HCT116 (cell line): ENCODE measurements at regions not wholly inside any gene's neighbourhood (a gene's known extent, or its start where the extent isn't known, plus 50 kb on each side); places are given as distances from the start of the nearest gene placed in this dataset.
"Not testable (repeated sequence)": the region's sequence is repeated elsewhere in the genome, so short reads cannot be mapped to it uniquely, and the experiment has no call there.

Experiments
- ATAC-seq: fragments of 200-7000 bp; cut with Tn5 transposase; 2 replicates; pipeline ENCODE4 v1.9.1; 2020; ENCODE audit warnings: mild to moderate bottlenecking, moderate library complexity
- BruUV-seq: library from RNA; stranded (reverse); fragments of 400-500 nt; replicated peaks from 2 replicates; lab custom pipeline; 2021; lab: Mats Ljungman, UMichigan
- CTCF ChIA-PET: fragments of 300-600 bp; sonication (Branson Sonifier 250); formaldehyde crosslinking; loops from one replicate; lab custom pipeline; 2021; ENCODE audit warnings: antibody characterized with exemption; lab: Charles Lee
- POLR2A ChIA-PET: fragments of 300-600, 350-600 bp; sonication (Branson Sonifier 250); formaldehyde crosslinking; loops from one replicate; lab custom pipeline; 2021; ENCODE audit warnings: antibody characterized with exemption; lab: Charles Lee
- RAD21 ChIA-PET, 2 experiments: fragments of 300-600 bp; sonication (Branson Sonifier 250); formaldehyde crosslinking; loops; one replicate each; lab custom pipeline; 2023; ENCODE audit warnings: low total read pairs in 2 of 2; ENCODE audit not compliant: uncharacterized antibody in 2 of 2, unreplicated experiment in 2 of 2, low non-redundant PET in 1 of 2; lab: Charles Lee
- DNase-seq: peaks from one replicate; pipeline ENCODE4 v3.0.0-alpha.2; 2010; ENCODE audit warnings: low read depth, low spot score
- H2AFZ ChIP-seq: fragments of 200-600 bp; shearing (Covaris generic), sonication (generic); 2 replicates; pipeline ENCODE4 v1.6.1; 2017; ENCODE audit warnings: low read depth, mixed run types, mixed read lengths, antibody characterized with exemption, low read length; ENCODE audit not compliant: poor library complexity, severe bottlenecking
- H3K27ac ChIP-seq: 2 replicates; pipeline ENCODE4 v1.5.1; 2012; ENCODE audit warnings: low read depth, low read length
- H3K27me3 ChIP-seq: fragments of 200-600 bp; sonication (generic); 2 replicates; pipeline ENCODE4 v1.6.1; 2016; ENCODE audit warnings: mixed run types, low read length, mixed read lengths; ENCODE audit not compliant: insufficient read depth
- H3K36me3 ChIP-seq, 2 experiments: fragments of 200-500 bp in 1 of 2; fragments of 200-600 bp in 1 of 2; sonication (Bioruptor generic) in 1 of 2; sonication (generic) in 1 of 2; 2 replicates each; pipeline versions ENCODE4 v1.5.1 to v1.6.1; 2014 to 2016; ENCODE audit warnings: low read length in 2 of 2, inconsistent platforms in 1 of 2, mixed read lengths in 1 of 2, mixed run types in 1 of 2; ENCODE audit not compliant: insufficient read depth in 2 of 2, control insufficient read depth in 1 of 2
- H3K4me1 ChIP-seq, 2 experiments: fragments of 200-600 bp in 1 of 2; sonication (generic) in 1 of 2; 2 replicates each; pipeline versions ENCODE4 v1.5.1 to v1.6.1; 2012 to 2017; ENCODE audit warnings: low read length in 2 of 2, inconsistent platforms in 1 of 2, mild to moderate bottlenecking in 1 of 2, mixed read lengths in 1 of 2, mixed run types in 1 of 2, moderate library complexity in 1 of 2; ENCODE audit not compliant: insufficient read depth in 2 of 2, control insufficient read depth in 1 of 2
- H3K4me2 ChIP-seq: fragments of 200-600 bp; sonication (generic); 2 replicates; pipeline ENCODE4 v1.6.1; 2017; ENCODE audit warnings: mixed run types, low read length, mixed read lengths
- H3K4me3 ChIP-seq, 2 experiments: fragments of 200-600 bp in 1 of 2; sonication (generic) in 1 of 2; replicated peaks in 1 of 2; 2 replicates each; pipeline ENCODE4 v1.5.1; 2011 to 2016; ENCODE audit warnings: low read length in 2 of 2, control low read depth in 1 of 2, low read depth in 1 of 2, mild to moderate bottlenecking in 1 of 2, mixed read lengths in 1 of 2, mixed run types in 1 of 2
- H3K79me2 ChIP-seq: fragments of 200-600 bp; sonication (generic); 2 replicates; pipeline ENCODE4 v1.6.1; 2017; ENCODE audit warnings: mild to moderate bottlenecking, mixed run types, low read length, moderate library complexity, mixed read lengths; ENCODE audit not compliant: insufficient read depth
- H3K9ac ChIP-seq: fragments of 200-600 bp; sonication (generic); 2 replicates; pipeline ENCODE4 v1.6.1; 2016; ENCODE audit warnings: low read length, mixed read lengths
- H3K9me2 ChIP-seq: fragments of 200-600 bp; sonication (generic), shearing (Covaris generic); 2 replicates; pipeline ENCODE4 v1.6.1; 2017; ENCODE audit warnings: mixed run types, mild to moderate bottlenecking, moderate library complexity; ENCODE audit not compliant: insufficient read depth
- H3K9me3 ChIP-seq, 2 experiments: fragments of 200-500 bp in 1 of 2; fragments of 200-600 bp in 1 of 2; sonication (Bioruptor generic) in 1 of 2; sonication (generic) in 1 of 2; 2 replicates each; pipeline ENCODE4 v1.6.1; 2014 to 2017; ENCODE audit warnings: low read length in 2 of 2, mixed read lengths in 2 of 2, inconsistent platforms in 1 of 2, low read depth in 1 of 2, mild to moderate bottlenecking in 1 of 2, mixed run types in 1 of 2, moderate library complexity in 1 of 2; ENCODE audit not compliant: control insufficient read depth in 1 of 2, insufficient read depth in 1 of 2
- H4K20me1 ChIP-seq: fragments of 200-600 bp; sonication (generic), shearing (Covaris generic); 2 replicates; pipeline ENCODE4 v1.6.1; 2017; ENCODE audit warnings: mixed run types, mild to moderate bottlenecking, moderate library complexity; ENCODE audit not compliant: insufficient read depth
- CEBPB ChIP-seq: IDR thresholded peaks from 2 replicates; pipeline ENCODE4 v1.6.1; 2012; ENCODE audit warnings: low read depth
- EGR1 ChIP-seq: IDR thresholded peaks from 2 replicates; pipeline ENCODE4 v1.6.1; 2012; ENCODE audit warnings: low read depth
- EZH2 ChIP-seq: fragments of 200-600 bp; sonication (generic); IDR thresholded peaks from 2 replicates; pipeline ENCODE4 v1.6.1; 2017; ENCODE audit warnings: antibody characterized with exemption, mixed run types
- FOSL1 ChIP-seq: IDR thresholded peaks from 2 replicates; pipeline ENCODE4 v1.6.1; 2012; ENCODE audit warnings: low read depth
- POLR2AphosphoS5 ChIP-seq: IDR thresholded peaks from 2 replicates; pipeline ENCODE4 v1.6.1; 2011; ENCODE audit warnings: mild to moderate bottlenecking, low read depth, low read length, moderate library complexity
- SIN3A ChIP-seq: IDR thresholded peaks from 2 replicates; pipeline ENCODE4 v1.6.1; 2012; ENCODE audit warnings: low read depth
- SP1 ChIP-seq: IDR thresholded peaks from 2 replicates; pipeline ENCODE4 v1.6.1; 2012; ENCODE audit warnings: low read depth
- TCF7L2 ChIP-seq: IDR thresholded peaks from 2 replicates; pipeline ENCODE4 v1.7.0; 2011; ENCODE audit warnings: borderline replicate concordance, inconsistent platforms; ENCODE audit not compliant: insufficient read depth, insufficient read length; ENCODE audit errors: extremely low read depth
- YY1 ChIP-seq: IDR thresholded peaks from 2 replicates; pipeline ENCODE4 v1.6.1; 2011; ENCODE audit warnings: low read length, low read depth, moderate library complexity, mild to moderate bottlenecking; ENCODE audit not compliant: insufficient replicate concordance; ENCODE audit errors: extremely low read depth
- ZFX ChIP-seq: fragments of 450-650 bp; IDR thresholded peaks from 2 replicates; pipeline ENCODE4 v1.6.1; 2017
- intact Hi-C: fragments of 100-400 bp; cut with micrococcal nuclease; formaldehyde crosslinking; loops from 2 replicates; pipeline ENCODE4 v1.10.0; 2022
- TF ChIP-seq, protein P1 (sequence below): IDR thresholded peaks from 2 replicates; pipeline ENCODE4 v1.6.1; 2012
- TF ChIP-seq, protein P2 (sequence below): IDR thresholded peaks from 2 replicates; pipeline ENCODE4 v1.6.1; 2012

GRCh38 chr13:48819376-48819775, 156.3 kb upstream of the FNDC3A start:
- Histone ChIP-seq H3K27me3 (no peaks in the 10 kb centered on the region), H3K9me2 (no peaks in the 10 kb centered on the region), H3K9ac (no peak overlapping the region), H3K4me2 (no peak overlapping the region), H3K36me3 (no peaks in the 10 kb centered on the region), H3K4me1 (no peaks in the 10 kb centered on the region), H3K27ac (no peak overlapping the region), H4K20me1 (no peaks in the 10 kb centered on the region), H3K9me3 (no peaks in the 10 kb centered on the region), H3K79me2 (no peaks in the 10 kb centered on the region), H2AFZ (no peak overlapping the region), H3K4me3 (no peak overlapping the region)
- DNase-seq (no peak), ATAC-seq (no peak)
- no TSS peak for BruUV-seq
- TF ChIP-seq EGR1 = no peak
- no peak for TF ChIP-seq FOSL1
- TF ChIP-seq TCF7L2 = no peak
- no peak for TF ChIP-seq SIN3A
- TF ChIP-seq, protein P1, sequence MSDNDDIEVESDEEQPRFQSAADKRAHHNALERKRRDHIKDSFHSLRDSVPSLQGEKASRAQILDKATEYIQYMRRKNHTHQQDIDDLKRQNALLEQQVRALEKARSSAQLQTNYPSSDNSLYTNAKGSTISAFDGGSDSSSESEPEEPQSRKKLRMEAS = no peak
- TF ChIP-seq EZH2 = no peak
- no peak for TF ChIP-seq SP1
- no peak for TF ChIP-seq POLR2AphosphoS5
- ChIA-PET CTCF (no interaction called here), POLR2A (no interaction called here), RAD21 (no interaction called here)
- intact Hi-C loops = no loop called here

GRCh38 chr13:48819899-48820298, 155.8 kb upstream of the FNDC3A start:
- ChIA-PET CTCF (no interaction called here), RAD21 (no interaction called here), POLR2A (no interaction called here)
- ATAC-seq (no peak), DNase-seq (no peak)
- Histone ChIP-seq H3K79me2 (no peaks in the 10 kb centered on the region), H3K9ac (no peak overlapping the region), H3K9me3 (no peaks in the 10 kb centered on the region), H3K36me3 (no peaks in the 10 kb centered on the region), H2AFZ (no peak overlapping the region), H3K4me3 (no peak overlapping the region), H3K9me2 (no peaks in the 10 kb centered on the region), H3K27me3 (no peaks in the 10 kb centered on the region), H3K4me2 (no peak overlapping the region), H3K27ac (no peak overlapping the region), H4K20me1 (no peaks in the 10 kb centered on the region), H3K4me1 (no peaks in the 10 kb centered on the region)
- intact Hi-C loops = no loop called here
- no TSS peak for BruUV-seq
- TF ChIP-seq YY1 = no peak
- TF ChIP-seq, protein P1 = no peak
- TF ChIP-seq ZFX = no peak
- no peak for TF ChIP-seq FOSL1
- no peak for TF ChIP-seq CEBPB
- TF ChIP-seq, protein P2, sequence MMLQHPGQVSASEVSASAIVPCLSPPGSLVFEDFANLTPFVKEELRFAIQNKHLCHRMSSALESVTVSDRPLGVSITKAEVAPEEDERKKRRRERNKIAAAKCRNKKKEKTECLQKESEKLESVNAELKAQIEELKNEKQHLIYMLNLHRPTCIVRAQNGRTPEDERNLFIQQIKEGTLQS = no peak

GRCh38 chr13:48823526-48823925, 152.2 kb upstream of the FNDC3A start:
- H3K9me2 ChIP-seq, BruUV-seq, H2AFZ ChIP-seq, intact Hi-C loops, H3K36me3 ChIP-seq, H3K4me2 ChIP-seq, CTCF ChIA-PET, ATAC-seq, H3K4me3 ChIP-seq, H4K20me1 ChIP-seq, H3K4me1 ChIP-seq, H3K9ac ChIP-seq, H3K9me3 ChIP-seq, RAD21 ChIA-PET, H3K27ac ChIP-seq, H3K27me3 ChIP-seq, POLR2A ChIA-PET, H3K79me2 ChIP-seq, DNase-seq: not testable (repeated sequence)
